Endothelial cell (in vitro differentiated cells): ENCODE measurements at regions not wholly inside any gene's neighbourhood (a gene's known extent, or its start where the extent isn't known, plus 50 kb on each side); places are given as distances from the start of the nearest gene placed in this dataset.

Experiments used
- DNase-seq: peaks from one replicate; pipeline ENCODE4 v3.0.0; 2021; ENCODE audit warnings: low spot score
- H3K27ac Mint-ChIP-seq: one replicate; pipeline ENCODE4 v1.8.0; 2021; ENCODE audit warnings: mixed read lengths, inconsistent platforms; ENCODE audit not compliant: unreplicated experiment
- H3K27me3 Mint-ChIP-seq: one replicate; pipeline ENCODE4 v1.8.0; 2021; ENCODE audit warnings: mild to moderate bottlenecking, moderate library complexity, mixed read lengths, inconsistent platforms; ENCODE audit not compliant: unreplicated experiment
- H3K36me3 Mint-ChIP-seq: one replicate; pipeline ENCODE4 v1.8.0; 2021; ENCODE audit warnings: mild to moderate bottlenecking, low read depth, mixed read lengths, inconsistent platforms; ENCODE audit not compliant: unreplicated experiment
- H3K4me1 Mint-ChIP-seq: one replicate; pipeline ENCODE4 v1.8.0; 2021; ENCODE audit warnings: mild to moderate bottlenecking, mixed read lengths, inconsistent platforms; ENCODE audit not compliant: unreplicated experiment
- H3K4me3 Mint-ChIP-seq: one replicate; pipeline ENCODE4 v1.8.0; 2021; ENCODE audit warnings: mild to moderate bottlenecking, mixed read lengths, inconsistent platforms; ENCODE audit not compliant: unreplicated experiment
- H3K9me3 Mint-ChIP-seq: one replicate; pipeline ENCODE4 v1.8.0; 2021; ENCODE audit warnings: mixed read lengths, inconsistent platforms; ENCODE audit not compliant: unreplicated experiment
- CTCF ChIP-seq: fragments of 200-600 bp; sonication (generic); IDR thresholded peaks from one replicate; pipeline ENCODE4 v1.5.0; 2021; ENCODE audit warnings: antibody characterized with exemption; ENCODE audit not compliant: unreplicated experiment

GRCh38 chr4:146124023-146124680, 51.4 kb upstream of the LSM6 start:
- no peak for TF ChIP-seq CTCF
- no peak overlapping the region for H3K4me3 Mint-ChIP-seq
- H3K4me1 Mint-ChIP-seq: no peaks in the 10 kb centered on the region

DNA sequence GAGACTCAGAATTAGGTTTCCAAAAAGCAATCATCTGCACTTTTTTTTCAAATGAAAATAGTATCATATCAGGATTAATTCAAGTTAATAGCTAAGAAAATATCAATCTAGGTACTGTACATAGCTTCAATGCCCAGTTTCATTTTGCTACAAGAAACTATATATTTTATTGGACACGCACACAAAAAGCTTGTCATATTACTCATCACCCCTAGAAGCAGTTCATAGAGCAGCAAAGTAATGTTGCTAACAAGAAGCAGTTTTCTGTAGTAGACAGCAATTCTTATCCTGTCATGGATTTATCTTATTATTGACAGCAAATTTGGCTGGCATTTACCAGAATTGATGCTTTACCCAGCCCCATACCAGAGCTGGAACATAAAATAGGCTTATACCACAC, 52.3 kb upstream of the LSM6 start:
- Mint-ChIP-seq H3K27me3 (no peaks in the 10 kb centered on the region), H3K4me3 (no peak overlapping the region), H3K27ac (no peak overlapping the region), H3K4me1 (no peaks in the 10 kb centered on the region), H3K36me3 (no peaks in the 10 kb centered on the region), H3K9me3 (no peaks in the 10 kb centered on the region)
- no peak for DNase-seq
- TF ChIP-seq CTCF: no peak

More at GRCh38 chr4:146124023-146124680, 51.4 kb upstream of the LSM6 start:
- H3K9me3 Mint-ChIP-seq: no peaks in the 10 kb centered on the region
- H3K27me3 Mint-ChIP-seq: no peaks in the 10 kb centered on the region
- H3K27ac Mint-ChIP-seq: no peak overlapping the region
- DNase-seq: no peak
- no peaks in the 10 kb centered on the region for H3K36me3 Mint-ChIP-seq

- TF ChIP-seq CTCF: no peak
- Mint-ChIP-seq H3K27me3 (no peaks in the 10 kb centered on the region), H3K9me3 (no peaks in the 10 kb centered on the region), H3K36me3 (no peaks in the 10 kb centered on the region), H3K4me3 (no peak overlapping the region), H3K4me1 (no peaks in the 10 kb centered on the region), H3K27ac (no peak overlapping the region)
- no peak for DNase-seq
Observed at GRCh38 chr4:146122398-146122797, 53.1 kb upstream of the LSM6 start.

GRCh38 chr4:146121757-146122156, 53.8 kb upstream of the LSM6 start:
- H3K36me3 Mint-ChIP-seq: no peaks in the 10 kb centered on the region
- no peak for TF ChIP-seq CTCF
- H3K27ac Mint-ChIP-seq: no peak overlapping the region
- no peak overlapping the region for H3K4me3 Mint-ChIP-seq
- DNase-seq: no peak
- no peaks in the 10 kb centered on the region for H3K9me3 Mint-ChIP-seq
- H3K4me1 Mint-ChIP-seq: no peaks in the 10 kb centered on the region
- H3K27me3 Mint-ChIP-seq: peaks cover under 1% of the 10 kb centered on the region

DNA sequence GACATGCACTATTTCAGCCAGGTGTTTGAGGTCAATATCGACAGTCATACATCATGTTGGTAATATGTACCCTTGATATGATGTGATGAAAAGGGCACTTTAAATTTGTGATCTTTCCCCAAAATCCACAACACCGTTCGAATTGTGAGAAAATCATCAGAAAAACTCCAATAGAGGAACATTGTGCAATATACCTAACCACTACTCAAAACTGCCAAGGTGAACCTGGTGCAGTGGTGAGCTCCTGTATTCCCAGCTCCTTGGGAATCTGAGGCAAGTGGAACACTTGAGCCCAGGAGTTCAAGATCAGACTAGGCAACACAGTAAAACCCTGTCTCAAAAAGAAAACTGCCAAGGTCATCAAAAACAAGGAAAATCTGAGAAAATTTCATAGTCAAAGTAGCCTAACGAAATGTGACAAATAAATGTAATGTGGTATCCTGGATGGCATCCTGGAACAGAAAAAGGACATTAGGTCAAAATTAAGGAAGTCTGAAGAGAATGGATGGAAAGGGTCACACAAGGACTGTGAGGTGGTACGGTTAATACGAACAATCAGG, 55.6 kb upstream of the LSM6 start:
- no peaks in the 10 kb centered on the region for H3K36me3 Mint-ChIP-seq
- H3K27me3 Mint-ChIP-seq: peaks cover 3% of the 10 kb centered on the region
- DNase-seq: no peak
- H3K9me3 Mint-ChIP-seq: no peaks in the 10 kb centered on the region
- no peak overlapping the region for H3K4me3 Mint-ChIP-seq
- H3K4me1 Mint-ChIP-seq: peaks cover 3% of the 10 kb centered on the region
- no peak for TF ChIP-seq CTCF
- H3K27ac Mint-ChIP-seq: no peak overlapping the region
